ENCODE measurements at regions not wholly inside any gene's neighbourhood (a gene's known extent, or its start where the extent isn't known, plus 50 kb on each side); places are given as distances from the start of the nearest gene placed in this dataset.
A peak's percentile ranks its signal among the peaks of the same experiment; 100 is the strongest.
"Not testable (repeated sequence)": the region's sequence is repeated elsewhere in the genome, so short reads cannot be mapped to it uniquely, and the experiment has no call there.

DNA sequence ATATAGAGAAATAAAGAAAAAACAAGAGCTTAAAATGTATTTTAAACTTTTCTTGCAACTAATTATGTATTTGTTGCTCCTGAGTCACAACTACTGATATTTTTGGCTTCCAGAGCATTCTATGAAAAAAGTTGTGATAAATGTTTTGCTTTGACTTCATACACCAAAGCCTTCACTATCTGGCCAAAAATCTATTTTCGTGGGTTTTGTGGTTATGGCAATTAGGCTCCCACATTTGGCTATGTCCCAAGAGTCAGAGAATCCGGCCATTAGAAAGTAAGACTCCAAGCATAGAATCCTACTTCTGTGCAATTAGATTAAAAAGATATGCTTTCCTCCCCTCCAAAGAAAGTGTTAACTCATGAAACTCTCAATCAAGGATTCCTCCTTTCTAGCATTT lies 1456.1 kb upstream of the ACVR2A start:
- no peak for DNase-seq (ENCODE audit: low spot score)

DNA sequence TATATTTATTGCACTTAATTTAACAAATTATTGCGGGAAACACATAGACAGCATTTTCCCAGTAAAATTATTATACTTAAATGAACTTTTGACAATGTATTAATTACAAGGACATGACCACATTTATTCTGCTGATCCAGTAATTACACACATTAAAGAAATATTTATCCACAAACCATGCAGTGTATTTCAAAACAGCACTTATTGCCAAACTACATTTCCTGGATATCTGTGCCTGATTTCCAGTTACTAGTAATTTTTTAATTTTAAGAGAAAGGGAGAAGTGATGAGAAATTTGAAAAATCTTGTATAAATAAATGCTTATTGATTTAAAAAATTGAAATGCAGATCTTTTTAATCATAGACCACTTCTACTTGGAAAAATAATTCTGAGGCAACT lies 1458.7 kb upstream of the ACVR2A start:
- no peak for DNase-seq (ENCODE audit: low spot score)

DNA sequence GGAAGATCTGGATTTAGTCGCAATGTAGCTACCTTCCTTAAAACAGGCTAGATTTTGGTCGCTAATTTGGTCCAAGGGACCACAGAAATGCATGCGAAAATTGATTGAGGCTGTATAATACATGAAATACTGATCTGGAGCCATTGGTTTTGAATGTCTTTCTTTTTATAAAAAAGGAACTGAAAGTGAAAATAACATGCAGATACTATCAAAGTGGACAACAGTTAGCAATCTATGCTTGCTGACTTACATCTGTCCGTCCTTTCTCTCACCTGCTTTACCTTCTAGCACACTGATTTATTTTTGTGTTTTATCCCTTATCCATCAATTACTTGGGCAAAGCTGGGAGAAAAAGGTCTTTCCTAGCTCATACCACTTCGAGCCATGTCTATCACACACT lies 1459.8 kb upstream of the ACVR2A start:
- DNase-seq (ENCODE audit: low spot score), result no peak

DNA sequence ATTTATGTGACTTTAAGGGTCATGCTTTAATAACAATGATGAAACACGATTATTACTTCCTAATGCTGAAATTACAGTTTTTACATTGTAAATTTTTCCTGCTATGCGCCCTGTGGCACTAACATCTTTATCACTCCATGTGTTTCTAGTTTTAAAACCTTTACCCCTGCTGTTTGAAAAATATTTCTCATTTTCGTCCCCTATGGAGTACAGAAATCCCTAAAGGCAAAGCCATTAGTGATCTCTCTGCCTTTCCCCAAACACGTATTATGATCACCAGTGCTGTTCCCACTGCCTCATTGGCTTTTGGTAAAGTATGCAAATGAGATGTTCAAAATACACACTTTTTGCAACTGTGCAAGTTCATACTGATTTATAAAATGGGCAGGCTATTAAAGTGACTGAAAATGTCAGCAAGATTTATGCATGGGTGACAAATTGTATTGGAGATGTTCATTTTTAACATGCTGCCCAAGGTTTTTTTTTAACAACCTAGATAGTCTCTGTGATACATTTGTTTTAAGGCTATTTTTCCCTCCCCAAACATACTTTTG lies 1468.2 kb upstream of the ACVR2A start:
- DNase-seq (ENCODE audit: low spot score), result no peak

DNA sequence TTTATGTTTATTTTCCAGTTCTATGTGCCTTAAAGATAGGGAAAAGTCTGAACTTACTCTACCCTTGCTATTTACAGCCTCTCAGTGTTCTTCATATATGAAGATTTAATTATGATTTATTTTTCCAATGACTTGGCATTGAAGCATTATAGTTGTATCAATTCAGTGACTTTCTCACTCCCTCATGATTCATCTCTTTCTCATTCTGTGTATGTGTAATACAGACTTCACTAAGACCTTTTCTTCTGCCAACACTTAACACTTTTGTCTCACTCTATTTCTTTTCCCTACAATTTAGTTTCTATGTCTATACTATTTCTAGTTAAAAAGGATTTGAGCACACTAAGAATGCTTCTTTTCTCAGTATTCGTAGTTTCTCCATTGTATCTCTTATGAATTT lies 1470.3 kb upstream of the ACVR2A start:
- peak; percentile 7 for DNase-seq (ENCODE audit: low spot score)

DNA sequence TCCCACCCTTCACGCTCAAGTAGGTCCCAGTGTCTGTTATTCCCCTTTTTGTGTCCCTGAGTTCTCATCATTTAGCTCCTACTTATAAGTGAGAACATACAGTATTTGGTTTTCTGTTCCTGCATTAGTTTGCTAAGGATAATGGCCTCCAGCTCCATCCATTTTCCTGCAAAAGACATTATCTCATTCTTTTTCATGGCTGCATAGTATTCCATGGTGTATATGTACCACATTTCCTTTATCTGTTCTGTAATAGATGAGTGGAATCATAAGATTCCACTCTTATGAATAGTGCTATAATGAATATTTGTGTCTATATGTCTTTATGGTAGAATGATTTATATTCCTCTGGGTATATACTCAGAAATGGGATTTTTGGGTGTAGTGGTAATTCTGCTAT lies 1473.5 kb upstream of the ACVR2A start:
- DNase-seq (ENCODE audit: low spot score), result not testable (repeated sequence)

DNA sequence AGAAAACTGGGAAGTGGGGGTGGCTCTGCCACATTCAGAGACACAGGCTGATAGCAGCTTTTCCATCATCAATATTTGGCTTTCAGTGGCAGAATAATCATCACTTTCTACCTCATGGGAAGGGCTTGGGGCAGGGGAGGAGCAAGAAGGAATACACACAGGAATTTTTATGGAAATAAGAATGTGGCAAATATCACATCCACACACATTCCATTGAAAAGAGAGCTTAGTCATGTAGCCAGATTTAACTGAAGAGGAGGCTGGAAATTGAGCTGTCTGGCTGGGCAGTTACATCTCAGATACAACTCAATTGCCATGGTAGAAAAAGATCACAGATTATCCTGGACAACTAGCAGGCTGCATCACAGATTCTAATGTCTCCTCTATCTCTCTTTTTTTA lies 1474.0 kb upstream of the ACVR2A start:
- DNase-seq (ENCODE audit: low spot score), result no peak

DNA sequence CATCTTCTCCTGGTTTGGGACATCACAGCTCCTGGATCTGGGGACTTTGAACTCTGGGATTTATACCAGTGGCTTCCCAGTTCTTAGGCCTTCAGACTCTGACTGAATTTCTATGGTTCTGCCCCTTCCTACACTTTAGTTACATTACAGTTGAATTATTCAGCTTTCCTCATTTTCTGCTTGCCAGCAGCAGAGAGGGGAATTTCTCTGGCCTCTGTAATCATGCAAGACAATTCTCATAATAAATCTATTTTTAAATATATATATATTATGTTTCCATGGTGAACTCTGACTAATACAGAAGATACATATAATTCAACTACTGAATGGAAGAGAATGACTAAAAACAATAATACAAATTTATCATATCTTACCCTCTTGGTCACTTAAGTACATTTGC lies 1478.6 kb upstream of the ACVR2A start:
- DNase-seq (ENCODE audit: low spot score), result no peak

DNA sequence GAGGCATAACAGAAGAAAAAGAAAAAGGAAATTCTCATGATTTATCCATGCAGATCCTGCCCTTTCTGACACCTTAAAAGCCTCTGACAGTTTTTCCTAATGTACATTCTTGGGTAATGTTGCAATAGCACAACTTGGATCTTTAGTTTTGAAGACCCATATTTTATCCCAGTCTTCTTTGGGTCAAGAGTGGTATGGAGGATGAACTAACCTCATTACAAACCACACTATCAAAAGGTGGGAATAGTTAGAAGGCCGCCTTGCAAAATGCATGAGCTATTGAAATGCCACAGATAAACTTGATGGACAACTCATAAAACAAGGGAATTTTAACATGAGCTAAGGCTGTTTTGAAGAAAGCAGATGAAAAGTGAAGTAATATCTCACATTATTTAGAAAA lies 1479.8 kb upstream of the ACVR2A start:
- DNase-seq (ENCODE audit: low spot score), result no peak

DNA sequence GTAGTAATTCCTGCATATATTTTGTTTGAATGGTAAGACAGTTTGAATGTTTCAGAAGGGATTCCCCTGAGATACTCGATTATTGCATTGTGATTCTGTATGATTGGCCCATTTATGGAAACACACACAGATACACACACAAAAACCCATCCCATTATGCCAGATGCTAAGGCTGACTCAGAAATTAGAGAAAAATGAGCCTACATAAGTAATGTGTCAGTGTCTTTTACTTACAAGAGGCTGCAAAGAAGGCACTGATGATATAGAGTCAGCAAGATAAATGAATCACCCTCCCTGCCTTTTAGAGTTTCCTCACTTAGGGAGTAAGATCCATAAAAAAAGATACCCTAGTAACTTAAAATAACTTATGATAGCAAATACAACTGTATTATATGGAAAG lies 1481.1 kb upstream of the ACVR2A start:
- no peak for DNase-seq (ENCODE audit: low spot score)

DNA sequence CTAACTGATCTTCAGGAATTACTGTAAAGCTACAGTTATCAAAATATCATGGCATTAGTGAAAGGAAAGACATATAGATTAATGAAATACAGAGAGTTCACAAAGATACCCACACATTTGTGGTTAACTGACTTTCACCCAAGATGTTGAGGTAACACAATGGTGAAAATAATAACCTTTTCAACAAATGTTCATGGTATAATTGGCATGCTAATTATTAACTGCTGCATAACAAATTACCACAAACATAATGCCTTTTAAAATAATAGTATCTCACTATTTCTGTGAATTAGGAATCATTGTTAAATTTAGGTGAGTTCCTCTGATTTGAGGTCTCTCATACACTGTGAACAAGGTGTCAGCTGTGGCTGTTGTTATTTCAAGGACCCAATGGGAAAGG lies 1493.1 kb upstream of the ACVR2A start:
- DNase-seq (ENCODE audit: low spot score), result no peak

DNA sequence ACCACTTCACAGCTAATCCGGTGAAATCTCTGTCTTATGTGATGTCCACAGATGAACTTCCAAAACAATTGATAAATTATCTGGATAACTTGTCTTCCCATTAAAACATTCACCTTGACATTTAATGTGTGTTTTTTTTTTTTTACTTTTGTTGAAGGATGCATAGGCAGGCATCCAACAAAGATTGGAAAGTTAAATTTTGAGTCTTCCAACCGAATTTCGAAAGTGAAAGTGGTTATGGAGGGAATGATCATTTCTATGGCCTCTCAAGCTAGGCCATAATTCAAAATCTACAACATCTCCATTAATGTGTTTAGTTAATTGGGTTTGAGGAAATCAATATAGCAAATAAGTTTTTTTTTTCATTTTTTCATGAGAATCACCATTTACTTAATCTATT lies 1495.5 kb upstream of the ACVR2A start:
- no peak for DNase-seq (ENCODE audit: low spot score)

DNA sequence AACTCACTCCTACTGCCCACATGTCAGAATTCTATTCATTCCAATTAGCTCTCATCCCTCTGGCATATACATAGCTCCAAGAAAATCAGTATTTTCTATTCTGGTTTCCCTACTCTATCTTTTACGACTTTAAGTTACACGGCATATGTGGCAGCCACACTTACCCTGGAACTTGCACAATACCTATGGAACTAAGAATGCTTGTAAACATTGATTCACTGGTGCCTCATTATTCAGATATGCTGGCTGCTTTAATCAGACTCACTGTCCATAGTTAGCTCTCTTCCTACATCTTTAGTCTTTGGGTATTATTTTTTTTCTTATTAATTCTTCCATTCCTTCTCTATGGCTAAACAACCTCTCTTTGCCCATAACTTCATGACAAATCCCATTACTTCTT lies 1519.9 kb upstream of the ACVR2A start:
- DNase-seq (ENCODE audit: low spot score), result no peak

DNA sequence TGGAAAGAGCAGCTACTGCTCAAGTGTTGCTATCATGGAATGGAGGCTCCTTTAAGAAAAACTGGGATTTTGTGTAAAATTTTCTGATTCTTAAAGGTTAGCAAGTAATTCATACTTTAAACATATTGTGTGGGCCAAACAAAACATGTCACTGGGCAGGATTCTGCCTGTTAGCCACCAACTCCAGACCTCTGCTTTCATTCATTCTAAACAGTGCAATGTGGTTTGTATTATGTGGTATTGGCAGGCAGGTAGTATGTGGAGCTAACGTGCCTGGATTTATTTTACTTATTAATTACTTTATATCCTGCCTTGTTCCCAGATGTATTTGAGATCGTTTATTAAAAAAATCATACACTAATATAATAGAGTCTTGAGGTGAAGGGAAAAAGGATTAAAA lies 1521.3 kb upstream of the ACVR2A start:
- DNase-seq (ENCODE audit: low spot score), result no peak

DNA sequence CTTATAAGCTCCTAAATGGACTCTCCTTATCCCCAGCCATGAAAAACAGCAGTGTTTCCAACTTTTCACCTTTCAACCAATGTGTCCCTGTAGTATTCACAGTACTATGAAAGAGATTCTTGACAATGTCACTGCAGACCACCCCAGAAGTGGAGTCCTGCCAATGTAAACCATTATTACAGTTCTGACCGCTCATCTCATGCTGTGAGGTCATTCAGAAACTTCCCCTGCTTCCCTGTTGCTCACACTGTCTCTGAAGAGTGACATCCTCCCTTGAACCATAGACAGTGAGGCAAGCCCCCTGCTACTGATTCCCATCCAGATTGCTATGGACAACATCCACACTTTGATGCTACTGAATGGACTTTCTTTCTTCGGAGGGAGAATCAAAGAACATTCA lies 1523.7 kb upstream of the ACVR2A start:
- no peak for DNase-seq (ENCODE audit: low spot score)

DNA sequence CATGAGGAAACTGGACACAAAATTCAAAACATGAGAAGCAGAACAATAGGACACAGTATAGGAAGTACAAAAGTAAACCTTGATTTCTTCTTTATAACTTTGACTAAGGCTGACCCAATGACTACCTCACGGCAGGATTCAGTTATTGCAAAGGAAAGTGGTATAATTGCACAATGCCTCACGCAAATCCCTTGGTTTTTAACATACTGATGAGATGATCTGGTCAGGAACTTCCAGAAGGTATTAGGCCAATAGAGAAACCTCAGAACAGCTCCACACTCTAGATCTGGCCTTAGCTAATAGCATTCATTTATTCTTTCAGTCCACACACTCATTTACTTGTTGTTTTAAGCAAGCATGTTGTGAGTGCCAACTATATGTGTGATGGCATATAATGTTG lies 1526.9 kb upstream of the ACVR2A start:
- DNase-seq (ENCODE audit: low spot score), result no peak

DNA sequence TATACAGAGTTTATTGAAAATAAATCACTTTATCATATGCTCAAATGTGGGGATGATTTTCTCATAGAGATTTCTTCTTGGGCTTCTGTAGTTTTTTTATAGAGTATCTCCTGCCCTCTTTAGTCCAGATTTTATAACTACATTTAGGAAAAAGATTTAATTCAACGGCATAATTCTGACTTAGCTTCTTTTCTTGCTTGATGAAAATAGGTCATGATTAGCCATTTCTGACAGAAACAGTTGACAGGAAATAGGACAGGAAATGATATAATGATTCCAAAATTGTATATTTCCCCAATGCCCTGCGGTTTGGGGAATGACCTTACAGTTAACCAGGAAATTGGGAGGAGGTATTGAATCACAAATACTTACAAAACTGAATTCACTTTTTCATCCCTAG lies 1531.9 kb upstream of the ACVR2A start:
- DNase-seq (ENCODE audit: low spot score), result peak; percentile 55

DNA sequence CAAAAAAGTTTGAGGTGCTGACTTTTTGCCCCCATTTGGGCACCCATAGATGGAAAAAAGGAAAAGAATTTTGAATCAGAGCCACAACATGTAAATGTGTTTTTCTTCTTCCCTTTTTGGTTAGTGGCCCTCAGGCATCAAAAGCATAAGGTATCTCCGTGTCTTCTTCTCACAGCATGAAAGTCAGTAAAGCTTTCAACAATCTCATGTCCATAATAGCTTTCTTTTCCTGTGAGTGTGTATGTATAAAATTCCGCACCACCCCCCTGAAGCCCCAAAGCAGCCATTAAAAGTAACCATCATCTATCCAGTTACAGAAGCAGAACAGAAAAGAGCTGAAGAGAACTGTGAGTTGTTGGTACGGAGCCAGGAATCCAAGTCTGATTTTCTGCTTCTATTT lies 1539.7 kb upstream of the ACVR2A start:
- no peak for DNase-seq (ENCODE audit: low spot score)

DNA sequence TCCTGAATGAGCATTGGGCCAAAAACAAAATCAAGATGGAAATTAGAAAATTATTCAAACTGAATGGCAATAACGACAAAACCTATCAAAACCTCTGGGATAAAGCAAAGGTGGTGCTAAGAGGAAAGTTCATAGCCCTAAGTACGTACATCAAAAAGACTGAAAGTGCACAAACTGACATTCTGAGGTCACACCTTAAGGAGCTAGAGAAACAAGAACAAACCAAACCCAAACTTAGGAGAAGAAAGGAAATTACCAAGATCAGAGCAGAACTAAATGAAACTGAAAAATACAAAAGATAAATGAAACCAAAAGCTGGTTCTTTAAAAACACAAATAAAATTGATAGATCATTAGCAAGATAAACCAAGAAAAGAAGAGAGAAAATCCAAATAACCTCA lies 1543.5 kb upstream of the ACVR2A start:
- no peak for DNase-seq (ENCODE audit: low spot score)

DNA sequence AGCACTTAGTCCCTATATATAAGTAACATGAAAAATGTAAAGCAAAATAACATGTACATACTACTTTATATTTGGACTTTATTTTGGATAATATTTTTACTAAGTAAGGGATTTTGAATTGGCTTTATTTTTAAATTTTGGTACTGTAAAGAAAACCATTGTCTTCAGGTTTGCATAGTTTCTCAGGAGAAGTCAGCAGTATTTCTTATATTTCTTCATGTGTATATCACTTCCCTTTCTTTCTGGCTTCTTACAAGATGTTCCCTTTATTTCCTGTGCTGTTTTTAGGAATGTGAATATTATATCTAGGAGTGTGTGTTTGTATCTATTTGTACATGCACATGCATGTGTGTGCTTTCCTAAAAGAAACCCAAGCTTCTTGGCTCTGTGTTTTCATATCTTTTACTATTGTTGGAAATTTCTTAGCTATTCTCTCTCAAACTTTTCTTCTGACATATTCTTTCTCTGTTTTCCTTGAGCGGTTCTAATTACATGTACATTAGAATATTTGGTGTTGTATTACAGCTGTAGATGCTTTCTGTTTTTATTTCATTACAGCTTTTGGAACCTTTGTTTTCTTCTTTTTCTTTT lies 1549.7 kb upstream of the ACVR2A start:
- peak; percentile 0 for DNase-seq (ENCODE audit: low spot score)

DNA sequence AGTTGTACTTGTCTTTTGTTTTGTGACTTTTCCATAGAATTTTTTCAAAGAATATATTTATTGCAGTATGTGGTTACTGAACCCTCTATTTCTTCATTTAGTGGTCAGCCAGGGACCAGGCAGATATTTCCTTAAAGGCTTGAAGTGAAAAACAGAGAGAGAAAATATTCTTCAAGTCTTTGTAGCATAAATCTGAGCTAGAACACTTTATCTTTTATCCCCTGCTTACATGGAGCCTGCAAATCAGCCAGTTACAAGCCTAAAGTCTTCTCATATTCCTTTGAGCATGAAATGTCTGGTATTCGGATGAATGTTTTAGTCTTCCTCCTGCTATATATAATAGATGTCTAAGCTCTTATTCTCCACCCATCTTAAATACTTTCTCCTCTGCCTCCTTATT lies 1557.5 kb upstream of the ACVR2A start:
- no peak for DNase-seq (ENCODE audit: low spot score)

DNA sequence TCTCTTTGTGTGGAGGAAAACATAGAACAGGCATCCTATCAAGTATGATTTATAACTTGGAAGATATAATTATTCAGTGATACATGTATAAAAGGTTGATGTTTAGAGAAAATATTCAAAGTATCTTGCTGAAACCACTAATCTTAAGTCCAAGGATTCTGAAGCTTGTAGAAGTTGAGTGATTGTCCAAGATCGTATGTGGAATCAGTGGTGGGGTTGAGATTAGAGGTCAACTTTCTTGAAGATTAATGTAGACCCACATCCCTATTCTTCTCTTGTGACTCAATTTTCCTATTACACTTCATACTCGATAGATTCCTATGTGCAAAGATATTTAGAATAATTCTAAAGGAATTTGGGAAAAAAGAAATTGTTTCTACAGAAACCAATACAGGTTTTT lies 1565.9 kb upstream of the ACVR2A start:
- DNase-seq (ENCODE audit: low spot score), result no peak

DNA sequence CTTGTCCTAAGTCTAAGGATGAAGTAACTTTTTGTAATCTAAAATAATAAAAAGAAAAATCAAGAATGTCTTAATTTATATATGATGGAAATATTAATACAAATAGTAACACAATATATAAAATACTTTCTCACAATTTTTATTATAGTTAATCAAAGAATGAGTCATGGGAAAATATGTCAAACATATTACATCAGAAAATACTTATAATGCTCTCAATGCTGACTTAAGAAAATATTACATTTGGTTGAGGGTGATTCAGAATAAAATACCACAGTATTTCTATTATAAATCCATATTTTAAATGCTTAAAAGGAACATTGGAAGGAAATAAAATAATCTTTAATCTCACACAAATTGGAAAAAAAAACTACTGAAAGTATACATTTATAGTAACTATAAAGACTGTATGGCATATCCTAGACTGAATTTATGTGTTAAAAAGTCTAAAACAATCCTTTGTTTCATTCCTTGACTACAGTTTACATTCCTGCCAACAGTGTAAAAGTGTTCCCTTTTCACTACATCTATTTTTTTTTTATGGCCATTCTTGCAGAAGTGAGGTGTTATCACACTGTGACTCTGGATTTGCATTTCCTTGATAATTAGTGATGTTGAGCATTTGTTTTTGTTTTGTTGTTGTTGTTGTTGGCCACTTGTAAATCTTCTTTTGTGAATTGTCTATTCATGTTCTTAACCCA lies 1573.5 kb upstream of the ACVR2A start:
- DNase-seq (ENCODE audit: low spot score), result no peak

DNA sequence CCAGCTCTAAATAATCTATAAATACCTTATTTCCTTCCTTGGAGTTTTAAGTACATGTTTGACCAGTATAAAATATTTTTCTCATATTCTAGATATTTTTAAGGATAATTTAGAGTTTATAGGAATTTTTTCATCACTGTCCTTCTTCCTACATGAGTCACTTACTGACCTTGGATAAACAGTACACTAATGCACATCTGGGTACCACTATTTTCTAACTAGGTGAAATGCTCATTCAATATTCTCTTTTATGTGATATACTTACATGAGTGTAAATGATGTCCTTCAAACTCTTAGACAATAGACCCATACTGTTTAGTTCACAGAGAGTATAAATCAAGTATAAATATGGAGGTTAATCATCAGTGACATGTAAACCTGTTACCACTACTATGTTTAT lies 1574.2 kb upstream of the ACVR2A start:
- no peak for DNase-seq (ENCODE audit: low spot score)
